T-cell (primary cell): ENCODE measurements at regions not wholly inside any gene's neighbourhood (a gene's known extent, or its start where the extent isn't known, plus 50 kb on each side); places are given as distances from the start of the nearest gene placed in this dataset.

Experiments
- ATAC-seq, 4 experiments: fragments of 200-7000 bp in 3 of 4; fragments of 150-1000 bp in 1 of 4; cut with Tn5 transposase; replicated peaks in 1 of 4; 1 replicate in 3 of 4; 2 replicates in 1 of 4; pipeline ENCODE4 v1.10.0; 2021; ENCODE audit warnings: moderate library complexity in 3 of 4, mild to moderate bottlenecking in 2 of 4, moderate number of reproducible peaks in 1 of 4
- CTCF ChIA-PET, 2 donors: fragments of 300-600 bp; sonication (Branson Sonifier 250); formaldehyde crosslinking; loops; one replicate each; lab custom pipeline; 2022; ENCODE audit warnings: antibody characterized with exemption in 2 of 2; lab: Charles Lee
- POLR2A ChIA-PET, 2 donors: fragments of 300-600 bp; sonication (Branson Sonifier 250); formaldehyde crosslinking; loops; one replicate each; lab custom pipeline; 2022; ENCODE audit warnings: antibody characterized with exemption in 2 of 2; lab: Charles Lee
- DNase-seq, 35 experiments: peaks; one replicate each; pipeline versions ENCODE4 v3.0.0 to v3.0.0-alpha.2; 2013 to 2023
- H3K27ac ChIP-seq: one replicate; pipeline ENCODE4 v1.5.1; 2013; ENCODE audit warnings: low read length
- H3K27me3 ChIP-seq, 2 experiments: replicated peaks in 1 of 2; 1 replicate in 1 of 2; 2 replicates in 1 of 2; pipeline versions ENCODE4 v1.6.1 to v1.7.0; 2013; ENCODE audit warnings: low read length in 1 of 2, mixed read lengths in 1 of 2; ENCODE audit not compliant: control insufficient read depth in 2 of 2, insufficient read depth in 2 of 2; ENCODE audit errors: extremely low read depth in 1 of 2
- H3K36me3 ChIP-seq, 2 donors: 1 replicate in 1 of 2; 2 replicates in 1 of 2; pipeline versions ENCODE4 v1.6.1 to v1.7.0; 2013; ENCODE audit warnings: low read length in 1 of 2; ENCODE audit not compliant: control insufficient read depth in 2 of 2, insufficient read depth in 1 of 2; ENCODE audit errors: extremely low read depth in 1 of 2
- H3K4me1 ChIP-seq, 2 experiments: 1 replicate in 1 of 2; 2 replicates in 1 of 2; pipeline versions ENCODE4 v1.6.1 to v1.7.0; 2013; ENCODE audit warnings: low read length in 2 of 2, mixed read lengths in 1 of 2; ENCODE audit not compliant: insufficient read depth in 2 of 2, control insufficient read depth in 1 of 2; ENCODE audit errors: extremely low read depth in 1 of 2
- H3K4me3 ChIP-seq, 2 donors: 1 replicate in 1 of 2; 2 replicates in 1 of 2; pipeline versions ENCODE4 v1.5.1 to v1.7.0; 2013; ENCODE audit warnings: mild to moderate bottlenecking in 2 of 2, low read length in 1 of 2, moderate library complexity in 1 of 2; ENCODE audit not compliant: control insufficient read depth in 1 of 2; ENCODE audit errors: extremely low read depth in 1 of 2
- H3K9me3 ChIP-seq: 2 replicates; pipeline ENCODE4 v1.7.0; 2013
- H3K27ac Mint-ChIP-seq, 2 donors: one replicate each; pipeline ENCODE4 v1.8.0; 2020 to 2021; ENCODE audit warnings: mild to moderate bottlenecking in 2 of 2, mixed read lengths in 2 of 2
- H3K27me3 Mint-ChIP-seq, 2 donors: one replicate each; pipeline ENCODE4 v1.8.0; 2021 to 2022; ENCODE audit warnings: mixed read lengths in 2 of 2
- H3K36me3 Mint-ChIP-seq: one replicate; pipeline ENCODE4 v1.8.0; 2021; ENCODE audit warnings: mixed read lengths
- H3K4me1 Mint-ChIP-seq, 3 donors: one replicate each; pipeline ENCODE4 v1.8.0; 2020 to 2022; ENCODE audit warnings: mixed read lengths in 3 of 3, mild to moderate bottlenecking in 1 of 3
- H3K4me3 Mint-ChIP-seq, 3 donors: one replicate each; pipeline ENCODE4 v1.8.0; 2020 to 2022; ENCODE audit warnings: mild to moderate bottlenecking in 3 of 3, mixed read lengths in 3 of 3, moderate library complexity in 3 of 3
- H3K9me3 Mint-ChIP-seq, 3 donors: one replicate each; pipeline ENCODE4 v1.8.0; 2020 to 2022; ENCODE audit warnings: mixed read lengths in 3 of 3
- WGBS: methylation state at CpG from one replicate; pipeline ENCODE4 v1.1.5; 2013; ENCODE audit warnings: missing lambda C conversion rate; ENCODE audit not compliant: insufficient coverage; 5-methylcytosine and 5-hydroxymethylcytosine counted together

- Mint-ChIP-seq H3K27me3 (peaks cover 0 to 4% of the 10 kb centered on the region in 2 donors), H3K9me3 (no peaks in the 10 kb centered on the region), H3K27ac (no peak overlapping the region), H3K36me3 (no peaks in the 10 kb centered on the region), H3K4me1 (no peaks in the 10 kb centered on the region), H3K4me3 (no peak overlapping the region)
- no peak for ATAC-seq
- Histone ChIP-seq H3K4me1 (no peaks in the 10 kb centered on the region), H3K9me3 (no peaks in the 10 kb centered on the region), H3K4me3 (no peak overlapping the region), H3K27ac (no peak overlapping the region), H3K27me3 (no peaks in the 10 kb centered on the region), H3K36me3 (no peaks in the 10 kb centered on the region)
- ChIA-PET POLR2A (no interaction called here), CTCF (no interaction called here)
- no CpG with 5 or more reads among the region's 2 CpGs for WGBS
- no peak for DNase-seq
Measured at GRCh38 chrX:94041881-94042280, 367.9 kb downstream of the FAM133A start.

- H3K27me3 ChIP-seq, result no peaks in the 10 kb centered on the region
- DNase-seq (no peak), ATAC-seq (no peak)
- Mint-ChIP-seq H3K27me3 (peaks cover 0 to 2% of the 10 kb centered on the region in 2 donors), H3K4me1 (no peaks in the 10 kb centered on the region), H3K9me3 (no peaks in the 10 kb centered on the region), H3K27ac (no peak overlapping the region), H3K36me3 (no peaks in the 10 kb centered on the region), H3K4me3 (no peak overlapping the region)
- no peaks in the 10 kb centered on the region for H3K9me3 ChIP-seq
- no peaks in the 10 kb centered on the region for H3K36me3 ChIP-seq
- no peaks in the 10 kb centered on the region for H3K4me1 ChIP-seq
- ChIA-PET CTCF (no interaction called here), POLR2A (no interaction called here)
- no peak overlapping the region for H3K27ac ChIP-seq
- no peak overlapping the region for H3K4me3 ChIP-seq
- WGBS, result 88% methylated on average over 4 of the region's 16 CpGs
Measured at GRCh38 chrX:94045724-94046123, 371.7 kb downstream of the FAM133A start.

- no peaks in the 10 kb centered on the region for H3K4me1 ChIP-seq
- ChIA-PET POLR2A (no interaction called here), CTCF (interaction anchor here in 1 of 2 donors (0.6 kb wide), 1 partner anchor 184 kb away, joined by 5 read pairs; no protein-coding TSS in a partner anchor)
- H3K27me3 Mint-ChIP-seq, result no peaks in the 10 kb centered on the region
- peaks cover 0 to 3% (median 0%) of the 10 kb centered on the region in 3 donors for H3K4me1 Mint-ChIP-seq
- H3K9me3 ChIP-seq, result no peaks in the 10 kb centered on the region
- peaks cover 0 to under 1% (median 0%) of the 10 kb centered on the region in 3 donors for H3K9me3 Mint-ChIP-seq
- no peaks in the 10 kb centered on the region for H3K36me3 ChIP-seq
- no peak overlapping the region for H3K27ac ChIP-seq
- DNase-seq (no peak), ATAC-seq (no peak)
- no peaks in the 10 kb centered on the region for H3K27me3 ChIP-seq
- no CpG with 5 or more reads among the region's 2 CpGs for WGBS
- H3K4me3 ChIP-seq, result no peak overlapping the region
- no peak overlapping the region for H3K4me3 Mint-ChIP-seq
- no peaks in the 10 kb centered on the region for H3K36me3 Mint-ChIP-seq
- H3K27ac Mint-ChIP-seq, result no peak overlapping the region
Measured at GRCh38 chrX:94051926-94052325, 377.9 kb downstream of the FAM133A start.

- Histone ChIP-seq H3K4me1 (no peaks in the 10 kb centered on the region), H3K4me3 (no peak overlapping the region), H3K9me3 (no peaks in the 10 kb centered on the region), H3K27ac (no peak overlapping the region), H3K36me3 (no peaks in the 10 kb centered on the region), H3K27me3 (no peaks in the 10 kb centered on the region)
- ChIA-PET POLR2A (no interaction called here), CTCF (no interaction called here)
- no peaks in the 10 kb centered on the region for H3K27me3 Mint-ChIP-seq
- H3K36me3 Mint-ChIP-seq, result no peaks in the 10 kb centered on the region
- H3K4me1 Mint-ChIP-seq, result peaks cover 0 to 3% (median 0%) of the 10 kb centered on the region in 3 donors
- DNase-seq (no peak), ATAC-seq (peak in 1 of 4 experiments; percentile 42)
- H3K9me3 Mint-ChIP-seq, result peaks cover 0 to 2% (median 0%) of the 10 kb centered on the region in 3 donors
- WGBS, result no CpG with 5 or more reads among the region's 2 CpGs
- no peak overlapping the region for H3K27ac Mint-ChIP-seq
- no peak overlapping the region for H3K4me3 Mint-ChIP-seq
Measured at GRCh38 chrX:94053575-94053974, 379.6 kb downstream of the FAM133A start.

- Mint-ChIP-seq H3K27me3 (peaks cover 0 to 5% of the 10 kb centered on the region in 2 donors), H3K27ac (no peak overlapping the region), H3K36me3 (no peaks in the 10 kb centered on the region), H3K4me3 (no peak overlapping the region), H3K9me3 (peaks cover 0 to 2% (median 0%) of the 10 kb centered on the region in 3 donors), H3K4me1 (no peaks in the 10 kb centered on the region)
- Histone ChIP-seq H3K27ac (no peak overlapping the region), H3K27me3 (no peaks in the 10 kb centered on the region), H3K4me1 (no peaks in the 10 kb centered on the region), H3K36me3 (no peaks in the 10 kb centered on the region), H3K4me3 (no peak overlapping the region), H3K9me3 (no peaks in the 10 kb centered on the region)
- whole genome bisulfite sequencing, result no CpG with 5 or more reads among the region's 4 CpGs
- ATAC-seq (no peak), DNase-seq (no peak)
- ChIA-PET CTCF (no interaction called here), POLR2A (no interaction called here)
Measured at GRCh38 chrX:94057385-94057784, 383.4 kb downstream of the FAM133A start.

GRCh38 chrX:94058728-94059382 is 384.8 kb downstream of the FAM133A start:
- H3K27ac Mint-ChIP-seq, result no peak overlapping the region
- WGBS, result 47% methylated on average over 3 of the region's 9 CpGs
- CTCF ChIA-PET, result no interaction called here
- Histone ChIP-seq H3K27me3 (no peaks in the 10 kb centered on the region), H3K4me1 (no peaks in the 10 kb centered on the region), H3K36me3 (no peaks in the 10 kb centered on the region), H3K9me3 (no peaks in the 10 kb centered on the region), H3K4me3 (no peak overlapping the region), H3K27ac (no peak overlapping the region)
- no peaks in the 10 kb centered on the region for H3K4me1 Mint-ChIP-seq
- peaks cover 0 to 10% of the 10 kb centered on the region in 2 donors for H3K27me3 Mint-ChIP-seq
- H3K36me3 Mint-ChIP-seq, result no peaks in the 10 kb centered on the region
- DNase-seq, result peak in 1 of 35 experiments; percentile 0
- POLR2A ChIA-PET, result no interaction called here
- H3K4me3 Mint-ChIP-seq, result no peak overlapping the region
- H3K9me3 Mint-ChIP-seq, result peaks cover 0 to 3% (median 2%) of the 10 kb centered on the region in 3 donors
- no peak for ATAC-seq
